Activated CD4-positive, alpha-beta T cell treated with anti-CD3 and anti-CD28 coated beads, Interleukin-2, amount 50 U/mL, for 48 hours (primary cell): ENCODE measurements at regions not wholly inside any gene's neighbourhood (a gene's known extent, or its start where the extent isn't known, plus 50 kb on each side); places are given as distances from the start of the nearest gene placed in this dataset.

ENCODE experiments used
- DNase-seq, 2 experiments: peaks; one replicate each; pipeline ENCODE4 v3.0.0-alpha.2; 2020

GRCh38 chr1:5099558-5099957 lies 445.1 kb downstream of the AJAP1 start:
- no peak for DNase-seq

GRCh38 chr1:5098981-5099385 lies 444.6 kb downstream of the AJAP1 start:
- no peak for DNase-seq

GRCh38 chr1:5093042-5093441 lies 438.6 kb downstream of the AJAP1 start:
- no peak for DNase-seq

- DNase-seq: no peak
These were observed 430.3 kb downstream of the AJAP1 start for GRCh38 chr1:5084676-5085075.

GRCh38 chr1:5067246-5067645 lies 412.8 kb downstream of the AJAP1 start:
- no peak for DNase-seq

- DNase-seq: no peak
These were observed 399.3 kb downstream of the AJAP1 start for GRCh38 chr1:5053744-5054143.

- no peak for DNase-seq
These were observed 374.7 kb downstream of the AJAP1 start for GRCh38 chr1:5029136-5029535.

GRCh38 chr1:5012249-5012648 lies 357.8 kb downstream of the AJAP1 start:
- no peak for DNase-seq

GRCh38 chr1:5010656-5011055 lies 356.2 kb downstream of the AJAP1 start:
- DNase-seq: no peak

GRCh38 chr1:5010236-5010635 lies 355.8 kb downstream of the AJAP1 start:
- DNase-seq: no peak

- no peak for DNase-seq
These were observed 355.1 kb downstream of the AJAP1 start for GRCh38 chr1:5009376-5010065.

- no peak for DNase-seq
These were observed 350.8 kb downstream of the AJAP1 start for GRCh38 chr1:5005171-5005570.

GRCh38 chr1:5002676-5003075 lies 348.3 kb downstream of the AJAP1 start:
- no peak for DNase-seq

- DNase-seq: peak; percentile 1 to 7
These were observed 347.1 kb downstream of the AJAP1 start for GRCh38 chr1:5001466-5001865.

GRCh38 chr1:4986306-4986705 lies 331.9 kb downstream of the AJAP1 start:
- DNase-seq: no peak

GRCh38 chr1:4984841-4985240 lies 330.4 kb downstream of the AJAP1 start:
- no peak for DNase-seq

- no peak for DNase-seq
These were observed 325.8 kb downstream of the AJAP1 start for GRCh38 chr1:4980211-4980610.

GRCh38 chr1:4978660-4979390 lies 324.4 kb downstream of the AJAP1 start:
- DNase-seq: no peak

- no peak for DNase-seq
These were observed 323.3 kb downstream of the AJAP1 start for GRCh38 chr1:4977701-4978100.

GRCh38 chr1:4976859-4977440 lies 322.5 kb downstream of the AJAP1 start:
- DNase-seq: no peak

- DNase-seq: no peak
These were observed 321.4 kb downstream of the AJAP1 start for GRCh38 chr1:4975856-4976255.

- DNase-seq: no peak
These were observed 320.7 kb downstream of the AJAP1 start for GRCh38 chr1:4974981-4975685.

- DNase-seq: no peak
These were observed 318.9 kb downstream of the AJAP1 start for GRCh38 chr1:4973341-4973740.
